Panc1 (cell line): ENCODE measurements at regions not wholly inside any gene's neighbourhood (a gene's known extent, or its start where the extent isn't known, plus 50 kb on each side); places are given as distances from the start of the nearest gene placed in this dataset.

Experiments
- ATAC-seq: fragments of 200-7000 bp; cut with Tn5 transposase; 2 replicates; pipeline ENCODE4 v1.9.1; 2020; ENCODE audit warnings: mild to moderate bottlenecking, moderate library complexity
- BruUV-seq: library from RNA; stranded (reverse); fragments of 400-500 nt; replicated peaks from 2 replicates; lab custom pipeline; 2021; lab: Mats Ljungman, UMichigan
- CTCF ChIA-PET: fragments of 300-600 bp; sonication (Branson Sonifier 250); formaldehyde crosslinking; loops from one replicate; lab custom pipeline; 2022; ENCODE audit warnings: antibody characterized with exemption; lab: Charles Lee
- POLR2A ChIA-PET: fragments of 300-600 bp; sonication (Branson Sonifier 250); formaldehyde crosslinking; loops from one replicate; lab custom pipeline; 2022; ENCODE audit warnings: antibody characterized with exemption; lab: Charles Lee
- DNase-seq: peaks from one replicate; pipeline ENCODE4 v3.0.0-alpha.2; 2010; ENCODE audit warnings: low read depth, low spot score
- H3K27ac ChIP-seq: 2 replicates; pipeline ENCODE4 v1.5.1; 2011; ENCODE audit warnings: mild to moderate bottlenecking, low read length, inconsistent platforms
- H3K27me3 ChIP-seq: fragments of 200-500 bp; sonication (Bioruptor generic); 2 replicates; pipeline ENCODE4 v1.6.0; 2014; ENCODE audit warnings: low read length, inconsistent platforms; ENCODE audit not compliant: control insufficient read depth, insufficient read depth
- H3K36me3 ChIP-seq: fragments of 200-500 bp; sonication (Bioruptor generic); 2 replicates; pipeline ENCODE4 v1.5.1; 2014; ENCODE audit warnings: inconsistent platforms, mild to moderate bottlenecking, low read length, moderate library complexity; ENCODE audit not compliant: control insufficient read depth, insufficient read depth
- H3K4me1 ChIP-seq: 2 replicates; pipeline ENCODE4 v1.5.1; 2011; ENCODE audit warnings: inconsistent platforms, mild to moderate bottlenecking, low read length, moderate library complexity; ENCODE audit not compliant: control insufficient read depth, insufficient read depth
- H3K4me3 ChIP-seq, 2 experiments: 2 replicates each; pipeline ENCODE4 v1.5.1; 2011 to 2012; ENCODE audit warnings: low read depth in 2 of 2, low read length in 2 of 2, mild to moderate bottlenecking in 2 of 2, inconsistent platforms in 1 of 2, moderate library complexity in 1 of 2
- H3K9me3 ChIP-seq: fragments of 200-500 bp; sonication (Bioruptor generic); 2 replicates; pipeline ENCODE4 v1.5.1; 2014; ENCODE audit warnings: low read depth, mild to moderate bottlenecking, inconsistent platforms, low read length, moderate library complexity; ENCODE audit not compliant: control insufficient read depth, insufficient read depth
- POLR2AphosphoS5 ChIP-seq: IDR thresholded peaks from 2 replicates; pipeline ENCODE4 v1.6.1; 2012; ENCODE audit warnings: mild to moderate bottlenecking, low read depth, low read length, moderate library complexity
- SIN3A ChIP-seq: IDR thresholded peaks from 2 replicates; pipeline ENCODE4 v1.6.1; 2012; ENCODE audit warnings: low read depth, mild to moderate bottlenecking, low read length, moderate library complexity, borderline replicate concordance; ENCODE audit not compliant: insufficient read depth
- TCF7L2 ChIP-seq: IDR thresholded peaks from 2 replicates; pipeline ENCODE4 v1.6.1; 2011; ENCODE audit warnings: mild to moderate bottlenecking, low read depth, low read length, inconsistent platforms
- in situ Hi-C: cut with HindIII; loops from 2 replicates; pipeline ENCODE4 v1.10.0; 2016; ENCODE audit warnings: low sequenced_read_pairs, low pct_unique_long_range_greater_than_20kb
- intact Hi-C: fragments of 100-400 bp; cut with micrococcal nuclease; formaldehyde crosslinking; loops from one replicate; pipeline ENCODE4 v1.10.0; 2022; ENCODE audit not compliant: unreplicated experiment
- TF ChIP-seq, protein P1 (sequence below): fragments of 450-650 bp; IDR thresholded peaks from 2 replicates; pipeline ENCODE4 v1.5.1; 2017; ENCODE audit warnings: mild to moderate bottlenecking
- TF ChIP-seq, protein P2 (sequence below), 2 experiments: IDR thresholded peaks; 2 replicates each; pipeline ENCODE4 v1.6.1; 2011 to 2012; ENCODE audit warnings: low read depth in 2 of 2, control low read depth in 1 of 2, low read length in 1 of 2, mild to moderate bottlenecking in 1 of 2, moderate library complexity in 1 of 2; ENCODE audit not compliant: insufficient read depth in 1 of 2

DNA sequence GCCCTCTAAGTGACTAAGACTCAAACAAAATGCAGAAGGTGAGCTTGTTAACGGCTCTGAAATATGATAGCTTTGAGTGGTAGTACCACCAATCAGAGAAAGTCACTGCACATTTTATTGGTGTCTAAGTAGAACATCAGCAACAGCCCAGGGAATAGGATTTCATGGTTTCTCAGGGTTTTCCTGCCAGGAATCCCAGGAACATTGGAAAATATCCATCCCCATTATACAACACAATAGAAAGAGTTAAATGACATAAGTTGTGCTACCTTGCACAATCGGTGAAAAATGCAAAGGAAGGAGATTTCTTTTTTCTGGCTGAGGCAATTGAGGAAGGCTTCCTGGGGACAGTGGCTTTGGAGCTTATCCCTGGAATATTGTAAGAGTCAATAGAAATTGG, 283.1 kb downstream of the HLX start:
- POLR2A ChIA-PET = no interaction called here
- Histone ChIP-seq H3K27ac (no peak overlapping the region), H3K27me3 (no peaks in the 10 kb centered on the region), H3K36me3 (no peaks in the 10 kb centered on the region), H3K9me3 (no peaks in the 10 kb centered on the region), H3K4me3 (no peak overlapping the region), H3K4me1 (no peaks in the 10 kb centered on the region)
- no peak for DNase-seq
- intact Hi-C loops (no loop called here), in situ Hi-C loops (no loop called here)
- TF ChIP-seq POLR2AphosphoS5 = no peak
- TF ChIP-seq TCF7L2 = no peak
- no TSS peak for BruUV-seq
- CTCF ChIA-PET = no interaction called here
- no peak for ATAC-seq

DNA sequence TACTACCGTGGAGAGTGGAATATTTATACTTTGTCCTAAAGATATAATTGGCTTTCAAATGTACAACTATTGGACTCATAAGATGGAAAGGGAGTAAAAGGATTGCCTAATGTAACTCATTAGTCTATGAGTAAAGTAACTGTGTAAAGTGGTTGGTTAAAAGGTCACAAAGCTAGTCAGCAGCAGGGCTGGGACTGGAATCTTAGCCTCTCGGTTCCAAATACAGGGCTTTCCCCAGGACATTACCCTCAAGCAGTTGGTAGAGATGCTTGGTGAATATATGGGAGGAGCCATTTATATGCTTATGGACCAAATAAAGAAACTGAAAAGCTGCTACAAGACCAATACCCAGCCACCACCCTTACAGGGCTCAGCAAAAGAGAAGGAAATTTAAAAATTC, 283.7 kb downstream of the HLX start:
- intact Hi-C loops = no loop called here
- ATAC-seq = no peak
- CTCF ChIA-PET = no interaction called here

DNA sequence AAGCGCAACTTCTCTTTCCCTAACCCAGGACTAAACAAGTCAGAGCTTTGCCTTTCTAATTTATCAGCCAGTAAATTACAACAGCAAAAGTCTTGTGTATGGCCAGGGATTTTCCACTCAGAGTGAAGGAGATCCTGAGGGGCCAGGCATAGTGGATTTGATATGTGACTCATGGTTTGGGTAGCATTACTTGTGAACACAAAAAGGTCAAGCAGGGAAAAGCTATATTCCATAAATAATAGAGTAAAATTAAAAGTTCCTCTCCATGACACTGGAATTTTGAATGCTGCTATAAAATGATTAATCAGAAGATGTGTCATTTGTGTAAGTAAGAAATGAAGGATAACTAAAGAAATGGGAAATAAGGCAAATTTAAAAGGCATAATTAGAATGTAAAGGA, 284.8 kb downstream of the HLX start:
- ChIA-PET POLR2A (no interaction called here), CTCF (no interaction called here)
- ATAC-seq (no peak), DNase-seq (no peak)
- Histone ChIP-seq H3K36me3 (no peaks in the 10 kb centered on the region), H3K9me3 (no peaks in the 10 kb centered on the region), H3K4me1 (no peaks in the 10 kb centered on the region), H3K27ac (no peak overlapping the region), H3K4me3 (no peak overlapping the region), H3K27me3 (no peaks in the 10 kb centered on the region)
- intact Hi-C loops = no loop called here
- no TSS peak for BruUV-seq
- TF ChIP-seq SIN3A = no peak
- TF ChIP-seq POLR2AphosphoS5 = no peak
- in situ Hi-C loops = no loop called here

More for the DNA sequence above, 283.7 kb downstream of the HLX start:
- H3K4me3 ChIP-seq = no peak overlapping the region
- TF ChIP-seq SIN3A = no peak
- no peak for TF ChIP-seq POLR2AphosphoS5
- TF ChIP-seq, protein P1, sequence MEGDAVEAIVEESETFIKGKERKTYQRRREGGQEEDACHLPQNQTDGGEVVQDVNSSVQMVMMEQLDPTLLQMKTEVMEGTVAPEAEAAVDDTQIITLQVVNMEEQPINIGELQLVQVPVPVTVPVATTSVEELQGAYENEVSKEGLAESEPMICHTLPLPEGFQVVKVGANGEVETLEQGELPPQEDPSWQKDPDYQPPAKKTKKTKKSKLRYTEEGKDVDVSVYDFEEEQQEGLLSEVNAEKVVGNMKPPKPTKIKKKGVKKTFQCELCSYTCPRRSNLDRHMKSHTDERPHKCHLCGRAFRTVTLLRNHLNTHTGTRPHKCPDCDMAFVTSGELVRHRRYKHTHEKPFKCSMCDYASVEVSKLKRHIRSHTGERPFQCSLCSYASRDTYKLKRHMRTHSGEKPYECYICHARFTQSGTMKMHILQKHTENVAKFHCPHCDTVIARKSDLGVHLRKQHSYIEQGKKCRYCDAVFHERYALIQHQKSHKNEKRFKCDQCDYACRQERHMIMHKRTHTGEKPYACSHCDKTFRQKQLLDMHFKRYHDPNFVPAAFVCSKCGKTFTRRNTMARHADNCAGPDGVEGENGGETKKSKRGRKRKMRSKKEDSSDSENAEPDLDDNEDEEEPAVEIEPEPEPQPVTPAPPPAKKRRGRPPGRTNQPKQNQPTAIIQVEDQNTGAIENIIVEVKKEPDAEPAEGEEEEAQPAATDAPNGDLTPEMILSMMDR = no peak
- TF ChIP-seq TCF7L2 = no peak
- TF ChIP-seq, protein P2, sequence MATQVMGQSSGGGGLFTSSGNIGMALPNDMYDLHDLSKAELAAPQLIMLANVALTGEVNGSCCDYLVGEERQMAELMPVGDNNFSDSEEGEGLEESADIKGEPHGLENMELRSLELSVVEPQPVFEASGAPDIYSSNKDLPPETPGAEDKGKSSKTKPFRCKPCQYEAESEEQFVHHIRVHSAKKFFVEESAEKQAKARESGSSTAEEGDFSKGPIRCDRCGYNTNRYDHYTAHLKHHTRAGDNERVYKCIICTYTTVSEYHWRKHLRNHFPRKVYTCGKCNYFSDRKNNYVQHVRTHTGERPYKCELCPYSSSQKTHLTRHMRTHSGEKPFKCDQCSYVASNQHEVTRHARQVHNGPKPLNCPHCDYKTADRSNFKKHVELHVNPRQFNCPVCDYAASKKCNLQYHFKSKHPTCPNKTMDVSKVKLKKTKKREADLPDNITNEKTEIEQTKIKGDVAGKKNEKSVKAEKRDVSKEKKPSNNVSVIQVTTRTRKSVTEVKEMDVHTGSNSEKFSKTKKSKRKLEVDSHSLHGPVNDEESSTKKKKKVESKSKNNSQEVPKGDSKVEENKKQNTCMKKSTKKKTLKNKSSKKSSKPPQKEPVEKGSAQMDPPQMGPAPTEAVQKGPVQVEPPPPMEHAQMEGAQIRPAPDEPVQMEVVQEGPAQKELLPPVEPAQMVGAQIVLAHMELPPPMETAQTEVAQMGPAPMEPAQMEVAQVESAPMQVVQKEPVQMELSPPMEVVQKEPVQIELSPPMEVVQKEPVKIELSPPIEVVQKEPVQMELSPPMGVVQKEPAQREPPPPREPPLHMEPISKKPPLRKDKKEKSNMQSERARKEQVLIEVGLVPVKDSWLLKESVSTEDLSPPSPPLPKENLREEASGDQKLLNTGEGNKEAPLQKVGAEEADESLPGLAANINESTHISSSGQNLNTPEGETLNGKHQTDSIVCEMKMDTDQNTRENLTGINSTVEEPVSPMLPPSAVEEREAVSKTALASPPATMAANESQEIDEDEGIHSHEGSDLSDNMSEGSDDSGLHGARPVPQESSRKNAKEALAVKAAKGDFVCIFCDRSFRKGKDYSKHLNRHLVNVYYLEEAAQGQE (IDR thresholded peaks at IDR 0.05; ENCODE audit: insufficient read depth in 1 of 2, low read depth in 2 of 2, low read length in 1 of 2) = no peak
- POLR2A ChIA-PET = no interaction called here
- no peak for DNase-seq
- no peaks in the 10 kb centered on the region for H3K9me3 ChIP-seq
- no peaks in the 10 kb centered on the region for H3K36me3 ChIP-seq
- BruUV-seq = no TSS peak
- H3K27me3 ChIP-seq = no peaks in the 10 kb centered on the region
- H3K4me1 ChIP-seq = no peaks in the 10 kb centered on the region
- in situ Hi-C loops = no loop called here
- H3K27ac ChIP-seq = no peak overlapping the region
